CD4-positive, alpha-beta T cell treated with Interleukin-6 for 4 hours (primary cell): ENCODE measurements at regions not wholly inside any gene's neighbourhood (a gene's known extent, or its start where the extent isn't known, plus 50 kb on each side); places are given as distances from the start of the nearest gene placed in this dataset.
"Not testable (repeated sequence)": the region's sequence is repeated elsewhere in the genome, so short reads cannot be mapped to it uniquely, and the experiment has no call there.

Experiments
- DNase-seq: peaks from one replicate; pipeline ENCODE4 v3.0.0-alpha.2; 2020; ENCODE audit warnings: mixed read lengths

DNA sequence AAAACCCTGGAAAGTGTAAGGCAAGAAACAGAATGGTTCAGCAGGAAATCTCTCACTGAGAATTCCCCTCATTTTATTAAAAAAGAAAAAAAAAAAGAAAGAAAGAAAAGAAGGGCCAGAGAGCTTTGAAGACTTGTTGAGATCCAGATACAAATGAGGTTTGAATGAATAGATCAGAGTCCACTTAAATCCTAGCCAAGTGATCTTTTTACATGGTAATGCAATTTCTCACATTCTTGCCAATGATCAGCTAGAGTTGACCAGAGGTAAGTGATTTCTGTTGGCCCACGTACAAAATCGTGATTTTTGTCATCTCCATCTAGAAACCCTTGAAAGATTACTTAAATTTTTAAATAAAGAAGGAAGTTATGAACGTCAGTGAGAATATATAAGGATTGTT is 261.5 kb upstream of the PCSK5 start:
- no peak for DNase-seq

DNA sequence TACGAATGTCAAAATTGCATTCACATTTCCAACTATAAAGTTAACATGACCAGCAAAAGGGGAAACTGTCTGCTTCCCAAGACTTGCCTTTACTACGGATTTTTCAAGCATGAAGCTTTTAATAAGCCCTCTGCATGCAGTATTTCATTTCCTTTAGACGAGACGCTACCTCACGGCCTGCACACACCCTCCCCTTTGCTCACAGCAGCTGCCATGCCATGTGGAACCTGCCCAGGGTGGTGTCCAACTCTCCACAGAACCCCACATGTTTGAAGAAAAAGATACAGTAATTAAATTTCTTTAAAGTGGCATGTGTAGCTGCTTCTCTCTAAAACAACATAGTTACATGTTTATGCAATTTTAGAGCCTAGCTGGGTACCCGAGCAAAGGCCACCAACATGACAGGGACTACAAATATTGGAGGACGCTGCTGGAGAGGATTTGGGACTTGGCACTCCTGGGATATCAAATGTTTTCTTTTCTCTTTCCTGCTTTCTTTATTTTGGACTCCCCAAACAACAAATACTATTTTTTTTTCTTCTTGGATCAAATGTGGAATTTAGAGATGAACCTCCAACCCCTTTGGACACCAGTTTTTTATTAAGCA is 256.9 kb upstream of the PCSK5 start:
- no peak for DNase-seq

DNA sequence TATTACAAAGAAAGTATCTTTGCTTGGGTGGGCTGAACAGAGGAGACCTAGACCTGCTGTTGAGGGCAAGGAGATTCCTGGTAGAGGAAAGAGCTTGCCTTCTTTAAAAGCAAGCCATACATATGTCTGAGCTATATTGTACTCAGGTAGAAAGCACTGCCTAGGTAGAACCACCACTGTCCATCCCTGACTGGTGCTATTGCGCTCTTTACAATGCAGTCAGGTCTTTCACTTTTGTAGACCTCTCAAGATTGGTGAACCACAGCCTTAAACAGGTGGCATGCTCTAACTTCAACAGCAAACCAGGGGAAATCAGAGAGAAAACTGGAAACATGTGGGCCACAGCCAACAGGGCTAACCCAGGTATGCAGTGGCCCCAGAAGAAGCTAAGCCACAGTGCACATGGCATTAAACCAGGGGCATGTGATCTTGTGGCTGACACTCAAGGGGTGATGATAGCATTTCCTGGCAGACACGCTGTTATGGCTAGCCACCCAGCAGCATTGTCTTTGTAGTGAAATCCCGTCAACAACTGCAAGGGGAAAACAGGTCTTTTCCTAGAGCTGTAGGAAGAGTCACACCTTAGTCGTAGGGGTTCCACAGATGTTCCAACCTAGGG is 253.9 kb upstream of the PCSK5 start:
- DNase-seq, result no peak

DNA sequence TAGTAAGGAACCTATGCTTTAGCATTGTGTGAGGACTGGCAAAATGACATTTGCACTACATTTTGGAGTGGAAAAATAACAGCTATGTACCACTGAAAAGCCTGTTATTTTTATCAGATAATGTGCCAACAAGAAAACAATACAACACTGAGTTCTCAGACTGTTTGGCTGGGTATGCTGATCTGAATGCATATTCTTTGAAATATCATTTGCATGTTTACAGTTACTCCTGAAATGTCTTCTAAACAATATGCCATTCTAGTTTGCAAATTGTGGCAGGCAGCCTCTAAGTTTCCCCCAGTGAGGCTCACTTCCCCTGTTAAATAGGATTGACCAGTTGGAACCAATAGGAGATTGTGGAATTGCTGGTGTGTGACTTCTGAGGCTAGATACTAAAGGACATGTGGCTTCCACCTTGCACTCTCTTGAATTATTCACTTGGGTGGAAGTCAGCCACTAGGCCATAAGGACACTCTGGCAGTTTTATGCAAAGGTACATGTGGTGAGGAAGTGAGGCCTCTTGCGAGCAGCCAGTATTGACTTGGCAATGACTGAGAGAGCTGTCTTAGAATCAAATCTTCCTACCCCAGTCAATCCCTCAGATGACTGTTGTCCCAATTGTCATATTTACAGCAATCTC is 250.4 kb upstream of the PCSK5 start:
- DNase-seq, result no peak

DNA sequence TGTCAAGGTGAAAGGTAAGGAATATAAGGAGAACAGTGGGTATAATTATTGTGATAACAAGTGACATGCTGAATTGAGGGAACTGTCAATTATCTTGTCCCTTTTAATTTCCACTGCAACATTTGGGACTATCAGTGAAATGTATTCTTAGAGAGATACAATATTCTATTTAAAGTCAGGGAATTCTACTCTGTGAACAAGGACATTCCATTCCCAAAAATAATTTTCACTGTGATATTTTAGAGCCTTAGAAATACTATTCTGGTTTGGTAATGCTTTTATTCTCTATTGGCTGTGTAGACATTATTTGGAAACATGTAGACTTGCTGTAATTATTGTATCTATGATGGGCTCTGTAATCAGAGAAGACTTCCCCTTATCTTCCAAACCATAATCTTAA is 248.0 kb upstream of the PCSK5 start:
- no peak for DNase-seq

DNA sequence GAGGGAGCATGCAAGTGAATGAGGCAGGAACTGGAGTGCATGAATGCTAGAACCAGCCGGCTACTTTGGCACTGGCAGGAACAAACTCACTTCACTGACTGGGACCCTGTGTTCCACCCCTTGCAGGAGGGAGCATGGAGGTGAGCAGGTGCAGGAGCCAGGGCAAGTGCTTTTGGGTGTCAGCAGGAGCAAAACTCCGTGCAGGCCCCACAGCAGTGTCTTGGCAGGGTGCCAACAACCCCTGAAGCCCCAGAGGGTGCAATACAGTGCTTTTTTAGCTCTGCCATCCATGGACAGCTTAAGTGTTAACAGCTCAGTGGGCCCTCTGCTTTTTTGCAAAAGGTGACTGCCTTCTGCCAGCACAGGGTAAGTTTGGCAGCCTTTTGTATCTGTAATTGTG is 245.8 kb upstream of the PCSK5 start:
- DNase-seq, result no peak

DNA sequence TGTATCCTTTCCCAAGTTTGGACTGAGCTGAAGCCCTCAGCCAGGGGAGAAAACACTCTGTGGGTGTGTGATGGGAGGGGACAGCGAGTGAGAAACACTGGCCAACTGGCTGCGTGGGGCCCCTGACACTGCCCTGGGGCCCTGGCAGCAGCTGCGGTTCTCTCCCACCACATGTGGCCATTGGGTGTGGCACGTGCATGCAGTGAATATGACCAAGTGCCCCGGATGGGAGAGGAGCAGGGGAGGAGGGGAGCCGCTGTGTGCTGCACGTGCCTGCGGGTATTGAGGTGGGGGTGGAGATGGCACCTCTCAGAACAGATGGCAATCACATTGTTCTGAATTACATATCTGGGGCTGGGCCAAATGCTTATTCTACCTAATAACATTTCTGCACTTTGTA is 242.4 kb upstream of the PCSK5 start:
- no peak for DNase-seq

DNA sequence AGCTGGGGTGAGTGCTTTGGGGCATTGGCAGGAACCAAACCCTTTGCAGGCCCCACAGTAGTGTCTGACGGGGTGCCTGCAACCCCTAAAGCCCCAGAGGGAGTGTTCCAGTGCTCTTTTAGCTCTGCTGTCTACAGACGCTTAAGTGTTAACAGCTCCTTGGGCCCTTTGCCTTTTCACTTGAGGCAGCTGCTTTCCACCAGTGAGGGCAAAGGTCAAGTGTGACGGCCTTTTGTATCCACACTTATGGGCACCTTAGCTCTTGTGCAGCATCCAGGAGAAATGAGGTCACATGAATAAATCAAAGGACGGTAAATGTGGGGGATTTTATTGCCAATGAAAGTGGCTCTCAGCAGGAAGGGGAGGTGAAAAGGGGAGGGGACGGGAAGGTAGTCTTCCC is 241.4 kb upstream of the PCSK5 start:
- no peak for DNase-seq

DNA sequence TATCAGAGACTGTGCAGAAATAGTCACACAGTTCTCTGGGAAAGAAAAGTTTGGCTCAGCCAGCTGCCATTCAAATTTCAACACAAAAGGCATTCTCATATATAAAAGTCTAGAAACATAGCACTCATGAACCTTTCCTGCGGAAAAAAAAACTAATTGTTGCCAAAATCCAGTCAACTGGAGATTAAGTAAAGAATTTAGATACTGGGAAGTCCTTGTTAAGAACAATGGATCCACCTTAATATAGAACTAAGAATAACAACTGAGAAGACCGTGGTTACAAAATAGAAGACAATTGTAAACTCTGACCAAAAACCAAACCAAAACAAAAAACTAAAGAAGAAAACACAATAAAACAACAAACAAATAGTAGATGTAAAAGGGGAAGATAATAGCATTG is 238.8 kb upstream of the PCSK5 start:
- no peak for DNase-seq

DNA sequence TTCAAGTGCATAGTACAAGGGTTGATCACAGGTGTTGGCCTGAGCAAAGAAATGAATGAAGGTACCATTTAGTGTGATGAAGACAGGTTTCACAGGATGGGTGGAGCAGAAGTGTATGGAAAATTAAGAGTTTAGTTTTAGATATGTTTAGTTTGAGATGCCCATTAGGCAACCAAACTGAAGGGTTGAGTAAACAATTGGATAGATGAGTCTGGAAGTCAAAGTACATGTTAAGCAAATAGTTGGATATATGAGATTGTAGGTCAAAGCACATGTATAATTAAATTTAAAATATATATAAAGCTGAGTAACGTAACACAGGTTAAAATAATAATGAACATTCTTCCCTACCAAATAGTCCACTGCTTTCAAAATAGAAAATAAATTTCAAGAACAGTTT is 237.1 kb upstream of the PCSK5 start:
- DNase-seq, result no peak

DNA sequence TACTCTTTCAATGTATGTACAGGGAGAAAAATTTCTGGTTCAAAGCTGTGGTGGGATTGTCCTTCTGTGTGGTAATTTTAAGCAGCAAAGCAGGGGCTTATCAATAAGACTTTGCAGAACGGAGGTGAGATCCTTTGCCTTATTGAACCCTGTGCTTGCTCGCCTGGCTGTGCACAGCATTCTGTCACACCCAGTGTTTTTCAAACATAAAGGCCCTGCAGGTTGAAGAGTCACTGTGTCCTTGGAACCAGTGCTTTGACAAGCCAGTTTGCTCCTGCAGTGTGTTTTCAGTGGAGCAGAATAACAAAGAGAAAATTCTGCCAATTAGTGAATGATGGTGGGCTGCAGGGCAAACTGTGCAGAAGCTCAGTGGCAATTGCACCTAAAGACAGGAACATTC is 236.7 kb upstream of the PCSK5 start:
- DNase-seq, result no peak

DNA sequence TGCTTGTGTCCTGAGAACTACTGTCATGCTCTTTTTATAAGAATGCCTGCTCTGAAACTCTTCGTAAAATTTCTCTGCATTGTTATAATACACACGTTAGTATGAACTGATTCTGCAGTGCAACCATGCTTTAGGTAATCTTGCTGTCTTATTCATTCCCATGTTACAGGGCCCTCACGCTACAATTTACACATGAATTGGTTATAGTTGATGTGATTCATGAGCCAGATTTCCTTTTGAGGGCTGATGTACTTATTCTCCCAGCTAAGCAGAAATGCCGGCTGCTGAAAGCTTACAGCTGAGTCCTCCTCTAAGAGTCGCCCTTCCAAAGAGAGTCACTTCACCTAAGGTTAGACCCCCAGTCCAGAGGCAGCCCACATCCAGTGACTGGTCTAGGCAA is 233.5 kb upstream of the PCSK5 start:
- no peak for DNase-seq

DNA sequence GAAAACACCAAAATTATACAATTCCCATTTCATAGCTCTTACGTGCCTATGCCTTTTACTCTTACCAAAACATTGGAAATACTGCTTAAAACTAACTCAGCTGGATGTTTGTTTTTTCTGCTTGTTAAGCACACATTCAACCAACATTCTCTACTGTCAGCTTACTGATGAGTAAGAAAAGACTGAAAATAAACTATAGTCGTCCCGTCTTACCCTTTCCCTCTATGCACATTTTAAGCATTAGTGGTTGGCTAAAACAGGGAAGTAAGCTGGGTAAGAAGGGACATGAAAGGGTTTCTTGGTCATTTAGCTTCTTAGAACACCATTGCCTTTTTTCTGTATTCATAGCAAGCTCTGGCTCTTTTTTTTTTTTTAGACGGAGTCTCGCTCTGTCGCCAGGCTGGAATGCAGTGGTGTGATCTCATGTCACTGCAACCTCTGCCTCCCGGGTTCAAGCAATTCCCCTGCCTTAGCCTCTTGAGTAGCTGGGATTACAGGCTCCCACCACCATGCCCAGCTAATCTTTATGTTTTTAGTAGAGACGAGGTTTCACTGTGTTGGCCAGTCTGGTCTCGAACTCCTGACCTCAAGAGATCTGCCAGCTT is 232.1 kb upstream of the PCSK5 start:
- DNase-seq, result no peak

DNA sequence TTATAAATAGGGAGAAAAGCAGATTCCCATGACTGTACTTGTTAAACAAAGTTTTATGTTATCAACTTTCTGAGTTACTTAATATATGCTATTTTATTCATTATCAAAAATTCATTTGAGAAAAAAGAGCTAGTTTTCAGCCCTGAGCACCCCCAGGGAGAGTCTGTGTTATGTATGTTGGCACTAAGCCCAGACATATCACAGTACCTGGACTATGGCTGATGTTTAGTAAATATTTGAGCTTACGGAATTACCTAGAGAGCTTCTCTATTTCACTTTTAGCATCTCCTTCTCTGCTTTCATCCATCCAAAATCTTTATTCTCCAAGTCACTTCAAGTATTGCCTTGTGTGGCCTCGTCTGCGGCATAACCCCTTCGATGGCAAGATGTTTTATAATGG is 225.9 kb upstream of the PCSK5 start:
- DNase-seq, result no peak

DNA sequence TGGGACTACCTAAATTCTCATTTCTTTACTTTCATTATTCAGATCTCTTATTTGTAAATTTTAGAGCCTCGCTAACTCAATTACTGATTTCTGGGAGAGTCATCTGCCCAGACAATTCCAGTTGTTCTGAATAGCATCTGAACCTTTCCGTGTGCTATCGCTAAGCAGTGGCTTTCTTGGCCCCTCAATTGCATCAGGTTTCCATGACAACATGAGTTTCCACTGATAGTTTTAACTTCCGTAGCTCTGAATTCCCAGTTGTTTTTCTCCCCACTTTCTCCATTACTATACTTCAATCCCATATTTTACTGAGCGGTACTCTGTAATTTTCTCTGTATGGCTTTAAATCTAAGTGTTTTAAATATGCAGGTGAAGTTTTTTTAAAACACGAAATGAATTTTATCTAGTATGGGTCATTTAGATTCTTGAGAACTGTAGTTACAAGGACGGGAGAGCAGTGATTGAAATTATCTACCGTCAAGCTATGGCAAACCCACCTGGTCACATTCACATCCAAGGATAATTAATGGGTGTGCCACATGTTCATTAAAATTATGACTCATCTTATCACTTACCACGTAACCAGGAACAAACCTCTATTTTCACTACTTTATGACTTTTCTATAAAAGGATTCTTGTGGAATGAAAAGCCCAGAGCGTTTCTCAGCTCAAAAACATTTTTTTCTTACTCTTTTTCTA is 223.5 kb upstream of the PCSK5 start:
- DNase-seq, result no peak

DNA sequence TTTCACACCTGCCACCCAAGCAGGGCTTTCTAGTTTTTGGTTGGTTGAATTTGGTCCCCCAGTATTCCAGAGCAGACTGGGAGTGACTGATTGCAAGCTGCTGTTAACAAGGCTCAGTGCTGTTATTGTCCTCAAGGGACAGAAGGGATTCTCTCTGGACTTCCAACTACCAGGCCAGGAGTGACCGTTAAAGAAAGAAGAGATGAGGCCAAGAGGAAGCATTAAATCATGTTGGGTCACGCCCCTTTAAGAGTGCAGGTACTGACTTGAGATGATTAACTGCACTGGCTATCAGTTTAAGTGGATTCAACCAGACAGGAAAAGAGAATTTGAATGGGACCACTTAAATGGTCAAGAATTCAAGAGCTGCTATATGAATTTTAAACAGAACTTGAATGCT is 220.8 kb upstream of the PCSK5 start:
- DNase-seq, result no peak

DNA sequence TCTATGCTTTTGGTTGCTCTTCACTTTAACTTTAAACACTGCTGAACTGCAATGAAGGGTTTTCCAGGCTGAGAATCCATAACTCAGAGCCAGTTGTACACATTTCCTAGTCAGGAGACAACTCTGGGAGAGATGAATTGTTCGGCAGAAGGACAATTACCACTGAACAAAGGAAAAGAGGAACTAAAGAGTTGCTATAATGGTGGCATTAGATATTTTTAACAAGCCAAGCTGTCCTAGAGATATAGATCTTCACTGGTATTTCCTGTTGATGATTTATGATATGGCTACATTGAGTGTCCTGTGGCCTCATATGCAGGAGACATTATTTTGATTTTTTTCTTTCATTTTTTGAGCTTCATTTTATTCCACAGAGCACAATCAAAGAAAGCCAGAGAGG is 219.1 kb upstream of the PCSK5 start:
- DNase-seq, result no peak

DNA sequence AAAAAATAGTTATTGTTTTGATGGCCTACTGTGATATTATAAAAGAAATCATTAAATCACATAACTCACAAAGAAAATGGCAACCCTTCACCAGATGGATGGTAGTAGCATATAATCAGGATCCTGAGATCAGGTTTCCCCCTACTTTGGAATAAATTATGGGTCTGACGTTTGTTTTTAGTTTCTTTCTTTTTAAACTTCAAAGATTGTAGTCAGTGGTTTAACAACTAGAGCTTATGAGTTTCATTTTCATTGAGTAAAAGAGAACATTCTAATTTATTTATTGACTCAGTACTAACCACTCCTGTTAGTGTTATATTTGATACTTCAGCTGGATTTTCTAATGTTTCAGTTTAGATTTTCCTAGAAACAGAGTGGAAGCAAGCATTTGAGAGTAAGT is 218.0 kb upstream of the PCSK5 start:
- no peak for DNase-seq

DNA sequence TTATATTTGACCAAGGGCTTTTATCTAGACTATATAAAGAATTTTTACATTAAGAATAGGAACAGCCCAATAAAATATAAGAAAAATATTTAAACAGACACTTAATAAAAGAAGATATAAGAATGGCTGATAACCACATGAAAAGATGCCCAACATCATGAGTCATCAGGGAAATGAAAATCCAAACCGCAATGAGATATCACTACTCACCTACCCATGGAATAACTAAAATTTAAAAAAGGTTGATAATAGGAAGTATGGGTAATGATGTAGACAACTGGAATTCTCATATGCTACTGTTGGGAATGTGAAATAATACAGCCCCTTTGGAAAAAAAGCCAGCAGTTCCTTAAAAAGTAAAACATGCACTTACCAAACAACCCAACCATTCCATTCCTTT is 206.9 kb upstream of the PCSK5 start:
- no peak for DNase-seq

DNA sequence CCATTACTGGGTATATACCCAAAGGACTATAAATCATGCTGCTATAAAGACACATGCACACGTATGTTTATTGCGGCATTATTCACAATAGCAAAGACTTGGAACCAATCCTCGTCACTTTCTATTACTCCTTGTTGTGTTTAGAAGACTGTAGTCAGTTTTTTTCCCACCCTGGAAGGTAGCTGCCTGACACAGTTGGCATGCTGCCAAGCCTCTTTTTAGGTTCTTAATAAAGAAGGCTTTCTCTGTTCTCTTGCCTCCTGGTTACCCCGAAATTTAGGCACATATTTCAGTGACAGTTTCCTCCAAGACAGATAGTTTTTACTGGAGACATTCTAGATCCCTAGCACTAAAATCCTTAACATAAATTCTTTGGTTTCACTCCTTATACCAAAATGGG is 205.4 kb upstream of the PCSK5 start:
- no peak for DNase-seq

DNA sequence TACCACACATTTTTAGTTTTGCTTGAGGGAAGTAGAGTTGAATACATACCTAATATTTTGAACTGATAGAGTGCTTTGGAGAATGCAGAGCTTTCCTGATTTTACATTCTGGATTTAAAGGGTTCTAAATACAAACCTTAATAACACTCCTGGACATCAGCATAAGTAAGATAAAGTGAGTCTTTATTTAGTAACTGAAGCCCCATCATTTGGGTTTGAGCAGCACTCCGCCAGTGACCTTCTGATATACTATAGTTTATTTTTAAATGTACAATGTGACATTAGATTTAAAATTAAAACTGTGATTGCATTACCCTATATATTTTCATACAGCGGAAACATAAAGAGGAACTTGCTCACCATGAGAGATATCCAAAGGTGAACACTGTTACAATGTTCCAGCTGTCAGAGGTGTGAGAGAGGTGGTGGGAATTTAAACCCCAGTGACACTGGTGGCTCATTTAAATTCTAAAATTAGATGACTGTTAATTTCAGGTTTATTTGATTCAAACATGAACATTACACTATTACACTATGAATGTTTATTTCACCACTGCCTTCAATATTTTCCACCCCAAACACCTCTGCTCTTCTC is 203.0 kb upstream of the PCSK5 start:
- DNase-seq, result no peak

DNA sequence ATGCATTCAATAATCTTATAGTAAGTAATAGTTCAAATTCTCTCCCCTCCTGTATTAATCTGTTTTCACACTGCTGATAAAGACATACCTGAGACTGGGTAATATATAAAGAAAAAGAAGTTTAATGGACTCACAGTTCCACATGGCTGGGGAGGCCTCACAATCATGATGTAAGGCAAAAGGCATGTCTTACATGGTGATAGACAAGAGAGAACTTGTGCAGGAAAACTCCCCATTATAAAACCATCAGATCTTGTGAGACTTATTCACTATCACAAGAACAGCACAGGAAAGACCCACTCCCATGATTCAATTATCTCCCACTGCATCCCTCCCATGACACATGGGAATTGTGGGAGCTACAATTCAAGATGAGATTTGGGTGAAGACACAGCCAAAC is 199.9 kb upstream of the PCSK5 start:
- not testable (repeated sequence) for DNase-seq

DNA sequence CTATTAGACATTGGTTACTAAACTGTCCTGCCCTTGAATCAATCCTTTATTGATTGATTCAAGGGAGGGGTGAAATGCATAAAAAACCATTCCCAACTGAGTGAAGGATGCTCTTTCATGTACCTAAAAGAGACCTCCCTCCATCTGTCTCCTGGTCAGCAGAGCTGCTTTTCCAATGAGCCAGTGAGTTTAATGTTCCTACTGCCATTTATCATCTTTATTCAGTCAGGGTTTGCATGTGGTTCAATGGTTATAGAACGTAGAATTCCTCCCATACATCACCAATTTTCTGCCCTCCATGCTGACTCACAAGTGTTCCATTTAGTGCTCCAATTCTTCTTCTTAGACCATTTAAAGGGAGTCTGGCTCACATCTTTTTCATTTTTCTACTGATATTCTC is 199.1 kb upstream of the PCSK5 start:
- no peak for DNase-seq
